IPS-20b (cell line): ENCODE measurements at regions not wholly inside any gene's neighbourhood (a gene's known extent, or its start where the extent isn't known, plus 50 kb on each side); places are given as distances from the start of the nearest gene placed in this dataset.
"Not testable (repeated sequence)": the region's sequence is repeated elsewhere in the genome, so short reads cannot be mapped to it uniquely, and the experiment has no call there.

Experiments used
- H3K27ac ChIP-seq: one replicate; pipeline ENCODE4 v1.5.1; 2013; ENCODE audit warnings: low read length
- H3K27me3 ChIP-seq: 2 replicates; pipeline ENCODE4 v1.6.1; 2013; ENCODE audit warnings: mild to moderate bottlenecking, low read length, inconsistent platforms; ENCODE audit not compliant: insufficient read depth
- H3K36me3 ChIP-seq: 2 replicates; pipeline ENCODE4 v1.6.1; 2013; ENCODE audit warnings: low read depth, mild to moderate bottlenecking, inconsistent platforms, low read length, moderate library complexity; ENCODE audit not compliant: insufficient read depth
- H3K4me1 ChIP-seq: 2 replicates; pipeline ENCODE4 v1.6.1; 2013; ENCODE audit warnings: mild to moderate bottlenecking, control low read depth, inconsistent platforms, low read length, moderate library complexity; ENCODE audit not compliant: insufficient read depth
- H3K4me3 ChIP-seq: 2 replicates; pipeline ENCODE4 v1.5.1; 2013; ENCODE audit warnings: mild to moderate bottlenecking, low read length, inconsistent platforms
- H3K9ac ChIP-seq: 2 replicates; pipeline ENCODE4 v1.6.1; 2013; ENCODE audit warnings: low read depth, mild to moderate bottlenecking, inconsistent platforms, low read length, moderate library complexity
- H3K9me3 ChIP-seq: 2 replicates; pipeline ENCODE4 v1.6.1; 2013; ENCODE audit warnings: mild to moderate bottlenecking, low read depth, low read length, inconsistent platforms; ENCODE audit not compliant: insufficient read depth

DNA sequence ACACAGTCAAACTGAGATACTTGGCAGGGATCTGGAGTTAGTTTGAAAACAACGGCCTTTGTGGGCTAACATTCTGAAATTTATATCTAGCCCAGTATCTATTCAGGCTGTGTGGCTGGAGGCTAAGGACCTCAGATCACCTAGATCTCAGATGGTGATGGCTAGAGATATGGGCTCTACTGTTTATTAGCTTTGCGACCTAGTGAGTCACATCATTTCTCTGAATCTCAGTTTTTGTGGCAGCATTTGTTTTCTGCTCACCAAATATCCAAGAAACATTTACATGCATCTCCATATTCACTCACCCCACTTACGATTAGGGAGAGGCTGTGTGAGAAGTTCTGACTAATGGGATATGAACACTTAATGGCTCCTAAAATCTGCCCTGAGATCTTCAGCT is 503.9 kb downstream of the KIF20B start:
- Histone ChIP-seq H3K4me1 (peaks cover 3% of the 10 kb centered on the region; the same call in 1 of the 2 replicates), H3K4me3 (no peak overlapping the region), H3K27me3 (no peaks in the 10 kb centered on the region), H3K27ac (no peak overlapping the region), H3K9ac (no peak overlapping the region), H3K9me3 (no peaks in the 10 kb centered on the region), H3K36me3 (no peaks in the 10 kb centered on the region)

DNA sequence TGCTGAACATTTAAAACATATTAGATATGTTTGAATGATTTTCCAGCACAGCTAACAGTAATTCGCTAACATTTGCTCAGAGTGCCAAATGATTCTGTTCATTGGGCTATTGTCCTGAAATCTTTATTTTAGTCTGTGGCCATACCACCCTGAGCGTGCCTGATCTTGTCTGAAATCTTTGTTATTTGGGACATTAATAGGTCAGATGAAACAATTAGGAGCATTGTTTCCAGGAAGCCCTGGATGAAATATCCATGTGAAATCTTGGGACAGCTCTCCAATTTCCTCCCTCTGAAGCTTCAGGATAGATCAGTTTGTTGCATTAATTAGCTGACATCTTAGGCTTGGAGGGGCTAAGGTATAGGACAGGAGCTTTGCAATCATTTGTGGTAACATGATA is 512.0 kb downstream of the KIF20B start:
- no peak overlapping the region for H3K27ac ChIP-seq
- H3K4me3 ChIP-seq: no peak overlapping the region

DNA sequence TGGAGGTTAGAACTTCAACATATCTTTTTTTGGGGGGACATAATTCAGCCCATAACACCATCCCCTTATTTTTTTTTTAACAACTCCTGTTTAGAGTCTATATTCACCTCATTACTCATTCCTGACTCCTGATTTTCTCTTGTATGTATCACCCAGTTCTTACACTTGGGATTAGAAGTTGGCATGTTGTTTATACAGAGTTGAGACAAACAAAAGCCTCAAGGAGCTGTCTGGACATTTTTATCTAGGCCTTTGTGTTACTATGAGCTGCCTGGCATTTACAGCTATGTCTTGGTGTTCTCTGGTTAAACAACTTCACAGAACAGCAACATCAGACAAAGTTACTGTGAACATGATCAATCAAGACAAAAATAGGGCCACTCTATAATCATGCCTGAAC is 517.5 kb downstream of the KIF20B start:
- no peaks in the 10 kb centered on the region for H3K9me3 ChIP-seq
- no peaks in the 10 kb centered on the region for H3K4me1 ChIP-seq
- H3K27ac ChIP-seq: no peak overlapping the region
- no peak overlapping the region for H3K4me3 ChIP-seq
- no peaks in the 10 kb centered on the region for H3K36me3 ChIP-seq
- H3K9ac ChIP-seq: no peak overlapping the region
- H3K27me3 ChIP-seq: no peaks in the 10 kb centered on the region

More for the DNA sequence above, 512.0 kb downstream of the KIF20B start:
- Histone ChIP-seq H3K9me3 (peaks cover 7% of the 10 kb centered on the region), H3K4me1 (peaks cover 3% of the 10 kb centered on the region; the same call in 1 of the 2 replicates), H3K27me3 (no peaks in the 10 kb centered on the region), H3K36me3 (no peaks in the 10 kb centered on the region), H3K9ac (no peak overlapping the region)

DNA sequence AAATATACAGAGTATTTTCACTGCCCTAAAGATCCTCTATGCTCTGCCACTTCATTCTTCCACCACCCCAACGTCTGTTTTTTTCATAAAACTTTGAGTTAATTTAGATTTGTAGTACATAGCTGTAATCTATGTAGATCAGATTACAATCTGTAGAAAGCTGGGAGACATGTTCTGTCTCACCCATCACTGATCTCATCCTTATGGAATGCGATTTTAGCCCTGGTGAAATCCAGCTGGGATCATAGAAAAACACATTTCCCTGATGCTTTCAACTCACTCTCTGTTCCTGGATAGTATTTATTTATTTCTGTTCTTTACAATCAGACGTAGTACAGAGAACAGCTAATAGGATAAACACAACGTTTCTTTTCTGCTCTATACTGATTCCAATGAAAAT is 521.0 kb downstream of the KIF20B start:
- Histone ChIP-seq H3K27ac (no peak overlapping the region), H3K36me3 (no peaks in the 10 kb centered on the region)

DNA sequence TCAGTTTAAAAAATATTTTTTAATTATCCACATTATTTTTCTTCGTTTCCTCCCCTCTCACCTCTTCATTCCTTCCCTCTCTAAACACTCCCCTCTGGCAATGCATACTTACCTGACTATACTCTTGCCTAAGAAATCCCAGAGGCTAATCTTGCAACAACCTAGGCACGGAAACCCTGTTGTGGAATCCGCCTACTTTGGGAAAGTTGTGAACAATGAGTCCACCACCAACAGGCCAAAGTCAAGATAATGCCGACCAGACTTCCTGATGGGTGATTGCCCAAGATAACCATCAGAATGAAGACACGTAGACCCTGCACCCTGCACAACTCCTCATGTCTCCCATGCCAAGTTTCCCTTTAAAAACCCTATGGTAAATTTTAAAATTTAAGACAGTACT is 521.5 kb downstream of the KIF20B start:
- Histone ChIP-seq H3K4me1 (no peaks in the 10 kb centered on the region), H3K4me3 (no peak overlapping the region), H3K9me3 (no peaks in the 10 kb centered on the region), H3K9ac (no peak overlapping the region), H3K27ac (no peak overlapping the region), H3K27me3 (no peaks in the 10 kb centered on the region), H3K36me3 (no peaks in the 10 kb centered on the region)

More for the DNA sequence above, 521.0 kb downstream of the KIF20B start:
- H3K27me3 ChIP-seq: no peaks in the 10 kb centered on the region
- no peak overlapping the region for H3K9ac ChIP-seq
- H3K4me3 ChIP-seq: no peak overlapping the region
- H3K9me3 ChIP-seq: no peaks in the 10 kb centered on the region
- H3K4me1 ChIP-seq: no peaks in the 10 kb centered on the region

DNA sequence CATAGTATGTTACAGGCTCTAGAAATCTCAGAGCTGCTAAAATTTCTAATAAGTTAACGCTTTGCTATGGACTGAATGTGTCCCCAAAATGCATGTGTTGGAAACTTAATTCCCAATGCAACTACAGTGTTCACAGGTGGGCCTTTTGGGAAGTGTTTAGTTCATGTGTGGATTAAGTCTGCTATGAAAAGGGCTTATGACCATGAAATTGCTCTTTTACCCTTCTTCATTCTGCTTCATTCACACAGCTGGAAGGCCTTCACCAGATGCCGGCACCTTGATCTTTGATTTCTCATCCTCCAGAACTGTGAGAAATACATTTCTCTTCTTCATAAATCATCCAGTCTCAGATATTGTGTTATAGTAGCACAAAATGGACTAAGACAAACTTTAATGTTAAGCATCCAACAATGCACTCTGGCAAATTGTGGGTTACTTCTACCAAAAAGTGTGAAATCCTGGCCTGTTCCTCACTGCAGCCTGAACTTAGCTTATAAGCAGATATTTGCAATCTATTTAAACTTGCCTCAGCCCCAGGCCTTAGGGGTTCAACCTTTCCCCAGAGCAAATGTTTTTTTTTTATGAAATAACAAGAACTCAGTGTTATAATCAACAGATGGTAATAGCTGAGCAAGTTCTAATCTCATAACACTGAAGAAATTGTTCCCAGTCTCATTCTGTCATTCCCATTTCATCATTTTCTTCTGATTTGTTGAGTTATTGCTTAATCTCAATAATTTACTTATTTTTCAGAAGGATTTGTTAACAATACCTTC is 523.6 kb downstream of the KIF20B start:
- H3K9ac ChIP-seq: no peak overlapping the region
- H3K27me3 ChIP-seq: no peaks in the 10 kb centered on the region
- H3K9me3 ChIP-seq: no peaks in the 10 kb centered on the region
- no peaks in the 10 kb centered on the region for H3K4me1 ChIP-seq
- H3K36me3 ChIP-seq: no peaks in the 10 kb centered on the region
- no peak overlapping the region for H3K4me3 ChIP-seq
- H3K27ac ChIP-seq: no peak overlapping the region

DNA sequence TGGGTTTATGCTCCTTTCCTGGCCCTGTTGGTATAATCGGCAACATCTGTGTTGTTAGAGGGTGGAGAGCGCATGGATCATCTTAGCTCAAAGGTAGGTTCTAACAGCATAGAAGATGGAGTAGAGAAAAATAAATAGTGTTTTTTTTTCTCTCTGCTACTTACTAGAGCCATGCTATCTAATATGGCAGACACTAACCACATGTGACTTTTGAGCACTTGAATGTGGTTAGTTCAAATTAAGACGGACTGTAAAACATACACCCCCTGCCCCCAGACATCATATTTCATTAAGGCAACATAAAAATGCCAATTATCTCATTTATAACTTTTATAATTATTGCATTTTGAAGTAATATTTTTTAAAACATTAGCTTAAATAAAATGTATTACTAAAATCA is 525.1 kb downstream of the KIF20B start:
- H3K4me1 ChIP-seq: no peaks in the 10 kb centered on the region

DNA sequence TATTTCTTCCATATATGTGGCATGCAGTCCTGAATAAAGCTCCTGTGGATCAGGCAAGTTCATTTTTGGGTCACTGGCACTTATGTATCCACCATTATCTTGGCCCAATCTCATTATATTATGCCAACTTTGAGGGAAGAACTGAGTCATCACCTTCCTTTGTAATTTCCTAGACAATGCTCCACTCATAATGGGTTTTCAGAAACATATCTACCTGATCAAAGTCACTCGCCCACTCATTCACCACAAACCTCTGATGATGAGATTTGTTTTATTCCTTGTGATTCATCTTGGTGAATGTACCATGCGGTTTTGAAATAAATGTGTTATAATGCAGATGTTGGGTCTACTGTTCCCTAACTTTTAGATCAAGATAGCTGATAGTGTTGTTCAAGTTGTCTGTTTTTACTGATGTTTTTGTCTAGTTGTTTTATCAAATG is 525.8 kb downstream of the KIF20B start:
- Histone ChIP-seq H3K4me1 (no peaks in the 10 kb centered on the region), H3K9me3 (no peaks in the 10 kb centered on the region; the same call in 1 of the 2 replicates), H3K27me3 (no peaks in the 10 kb centered on the region), H3K36me3 (no peaks in the 10 kb centered on the region), H3K27ac (no peak overlapping the region), H3K4me3 (no peak overlapping the region), H3K9ac (no peak overlapping the region)

More for the DNA sequence above, 525.1 kb downstream of the KIF20B start:
- Histone ChIP-seq H3K4me3 (no peak overlapping the region), H3K36me3 (no peaks in the 10 kb centered on the region), H3K9ac (no peak overlapping the region), H3K27ac (no peak overlapping the region), H3K9me3 (no peaks in the 10 kb centered on the region; the same call in 1 of the 2 replicates), H3K27me3 (no peaks in the 10 kb centered on the region)

DNA sequence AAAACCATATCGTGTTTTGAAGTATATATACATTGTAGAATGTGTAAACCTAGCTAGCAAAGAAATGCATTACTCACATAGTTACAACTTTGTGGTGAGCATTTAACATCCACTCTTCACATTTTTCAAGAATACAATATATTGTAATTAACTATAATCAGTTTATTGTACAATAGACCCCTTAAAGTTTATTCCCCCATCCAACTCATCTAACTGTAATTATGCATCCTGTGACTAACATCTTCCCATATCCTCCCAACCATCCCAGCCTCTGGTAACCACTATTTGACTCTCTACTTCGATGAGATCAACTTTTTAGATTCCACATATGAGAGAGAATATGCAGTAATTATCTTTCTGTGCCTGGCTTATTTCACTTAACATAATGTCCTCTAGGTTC is 526.4 kb downstream of the KIF20B start:
- no peak overlapping the region for H3K4me3 ChIP-seq
- H3K9ac ChIP-seq: no peak overlapping the region
- H3K36me3 ChIP-seq: no peaks in the 10 kb centered on the region
- H3K4me1 ChIP-seq: no peaks in the 10 kb centered on the region
- no peaks in the 10 kb centered on the region; the same call in 1 of the 2 replicates for H3K9me3 ChIP-seq
- no peak overlapping the region for H3K27ac ChIP-seq
- H3K27me3 ChIP-seq: no peaks in the 10 kb centered on the region

DNA sequence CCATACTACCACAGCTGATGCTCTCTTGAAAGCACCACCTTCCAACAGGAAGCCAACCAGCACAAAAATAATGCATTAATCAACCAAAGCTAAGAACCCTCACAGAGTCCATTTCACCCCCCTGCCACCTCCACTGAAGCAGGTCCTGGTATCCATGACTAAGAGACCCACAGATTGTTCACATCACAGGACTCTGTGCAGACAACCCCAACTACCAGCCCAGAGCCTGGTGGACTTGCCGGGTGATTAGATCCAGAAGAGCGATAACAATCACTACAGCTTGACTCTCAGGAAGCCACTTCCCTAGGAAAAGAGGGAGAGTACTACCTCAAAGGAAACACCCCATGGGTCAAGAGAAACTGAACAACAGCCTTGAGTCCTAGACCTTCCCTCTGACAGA is 528.1 kb downstream of the KIF20B start:
- H3K36me3 ChIP-seq: no peaks in the 10 kb centered on the region
- H3K4me3 ChIP-seq: no peak overlapping the region
- no peak overlapping the region for H3K27ac ChIP-seq
- no peak overlapping the region for H3K9ac ChIP-seq
- H3K4me1 ChIP-seq: no peaks in the 10 kb centered on the region
- H3K9me3 ChIP-seq: no peaks in the 10 kb centered on the region; the same call in 1 of the 2 replicates
- H3K27me3 ChIP-seq: no peaks in the 10 kb centered on the region

DNA sequence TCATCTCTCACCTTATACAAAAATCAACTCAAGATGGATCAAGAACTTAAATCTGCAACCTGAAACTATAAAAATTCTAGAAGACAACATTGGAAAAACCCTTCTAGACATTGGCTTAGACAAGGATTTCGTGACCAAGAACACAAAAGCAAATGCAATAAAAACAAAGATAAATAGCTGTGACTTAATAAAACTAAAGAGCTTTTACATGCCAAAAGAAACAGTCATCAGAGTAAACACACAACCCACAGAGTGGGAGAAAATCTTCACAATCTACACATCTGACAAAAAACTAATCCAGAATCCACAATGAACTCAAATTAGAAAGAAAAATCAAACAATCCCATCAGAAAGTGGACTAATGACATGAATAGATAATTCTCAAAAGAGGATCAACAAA is 532.4 kb downstream of the KIF20B start:
- not testable (repeated sequence) for H3K27me3 ChIP-seq, H3K27ac ChIP-seq, H3K9ac ChIP-seq, H3K4me3 ChIP-seq, H3K9me3 ChIP-seq, H3K36me3 ChIP-seq, H3K4me1 ChIP-seq

DNA sequence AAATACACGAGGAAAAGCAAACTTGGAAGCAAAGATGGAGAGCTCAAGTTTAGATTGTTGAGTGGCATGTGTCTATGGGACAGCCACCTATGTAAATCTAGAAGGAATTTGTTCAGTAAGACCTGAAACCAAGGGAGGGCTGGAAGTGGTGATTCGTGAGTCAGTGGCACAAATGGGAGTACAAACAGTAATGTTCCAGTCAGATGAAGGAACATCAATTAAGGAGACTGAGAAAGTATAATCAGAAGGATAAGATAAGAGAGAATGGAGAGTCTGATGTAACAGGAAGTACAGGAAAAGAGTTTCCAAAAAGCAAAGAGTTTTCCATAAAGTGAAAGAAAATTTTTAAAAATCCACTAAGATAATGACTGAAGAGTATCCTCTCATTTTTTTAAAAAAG is 544.2 kb downstream of the KIF20B start:
- no peak overlapping the region for H3K27ac ChIP-seq
- no peaks in the 10 kb centered on the region for H3K4me1 ChIP-seq
- no peak overlapping the region for H3K4me3 ChIP-seq
- H3K27me3 ChIP-seq: no peaks in the 10 kb centered on the region
- H3K9me3 ChIP-seq: no peaks in the 10 kb centered on the region
- no peaks in the 10 kb centered on the region for H3K36me3 ChIP-seq
- no peak overlapping the region for H3K9ac ChIP-seq
